Ishikawa (cell line): ENCODE measurements at regions not wholly inside any gene's neighbourhood (a gene's known extent, or its start where the extent isn't known, plus 50 kb on each side); places are given as distances from the start of the nearest gene placed in this dataset.

Source experiments
- CEBPB ChIP-seq: IDR thresholded peaks from 2 replicates; pipeline ENCODE4 v1.6.1; 2012
- CREB1 ChIP-seq: IDR thresholded peaks from 2 replicates; pipeline ENCODE4 v1.6.1; 2012; ENCODE audit warnings: low read depth
- EGR1 ChIP-seq: IDR thresholded peaks from 2 replicates; pipeline ENCODE4 v1.6.1; 2012
- EP300 ChIP-seq: IDR thresholded peaks from 2 replicates; pipeline ENCODE4 v1.6.1; 2012; ENCODE audit warnings: borderline replicate concordance
- RAD21 ChIP-seq: IDR thresholded peaks from 2 replicates; pipeline ENCODE4 v1.6.1; 2012; ENCODE audit warnings: low read depth
- REST ChIP-seq: IDR thresholded peaks from 2 replicates; pipeline ENCODE4 v1.6.1; 2012; ENCODE audit warnings: low read depth, mild to moderate bottlenecking
- TAF1 ChIP-seq: IDR thresholded peaks from 2 replicates; pipeline ENCODE4 v1.6.1; 2012; ENCODE audit warnings: low read depth, mild to moderate bottlenecking
- TCF12 ChIP-seq: IDR thresholded peaks from 2 replicates; pipeline ENCODE4 v1.6.1; 2012; ENCODE audit warnings: low read depth
- TEAD4 ChIP-seq: IDR thresholded peaks from 2 replicates; pipeline ENCODE4 v1.6.1; 2012
- YY1 ChIP-seq: IDR thresholded peaks from 2 replicates; pipeline ENCODE4 v1.6.1; 2012; ENCODE audit warnings: low read depth
- ZBTB7A ChIP-seq: IDR thresholded peaks from 2 replicates; pipeline ENCODE4 v1.6.1; 2012; ENCODE audit warnings: low read depth
- TF ChIP-seq, protein P1 (sequence below): IDR thresholded peaks from 2 replicates; pipeline ENCODE4 v1.6.1; 2012
- TF ChIP-seq, protein P2 (sequence below): IDR thresholded peaks from 2 replicates; pipeline ENCODE4 v1.6.1; 2012

GRCh38 chr16:86681031-86681756, 102.8 kb downstream of the FOXL1 start:
- TF ChIP-seq, protein P1, sequence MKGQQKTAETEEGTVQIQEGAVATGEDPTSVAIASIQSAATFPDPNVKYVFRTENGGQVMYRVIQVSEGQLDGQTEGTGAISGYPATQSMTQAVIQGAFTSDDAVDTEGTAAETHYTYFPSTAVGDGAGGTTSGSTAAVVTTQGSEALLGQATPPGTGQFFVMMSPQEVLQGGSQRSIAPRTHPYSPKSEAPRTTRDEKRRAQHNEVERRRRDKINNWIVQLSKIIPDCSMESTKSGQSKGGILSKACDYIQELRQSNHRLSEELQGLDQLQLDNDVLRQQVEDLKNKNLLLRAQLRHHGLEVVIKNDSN = no peak
- TF ChIP-seq CEBPB (no peak), EP300 (no peak), ZBTB7A (no peak), YY1 (no peak), REST (no peak), RAD21 (no peak), TAF1 (no peak), CREB1 (no peak), EGR1 (no peak), TEAD4 (no peak), TCF12 (no peak)
- TF ChIP-seq, protein P2, sequence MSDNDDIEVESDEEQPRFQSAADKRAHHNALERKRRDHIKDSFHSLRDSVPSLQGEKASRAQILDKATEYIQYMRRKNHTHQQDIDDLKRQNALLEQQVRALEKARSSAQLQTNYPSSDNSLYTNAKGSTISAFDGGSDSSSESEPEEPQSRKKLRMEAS = no peak
